NCI-H460 (cell line): ENCODE measurements at regions not wholly inside any gene's neighbourhood (a gene's known extent, or its start where the extent isn't known, plus 50 kb on each side); places are given as distances from the start of the nearest gene placed in this dataset.
"Not testable (repeated sequence)": the region's sequence is repeated elsewhere in the genome, so short reads cannot be mapped to it uniquely, and the experiment has no call there.

Experiments
- DNase-seq: peaks from one replicate; pipeline ENCODE4 v3.0.0-alpha.2; 2016; ENCODE audit warnings: low read depth; ENCODE audit errors: extremely low read depth

DNA sequence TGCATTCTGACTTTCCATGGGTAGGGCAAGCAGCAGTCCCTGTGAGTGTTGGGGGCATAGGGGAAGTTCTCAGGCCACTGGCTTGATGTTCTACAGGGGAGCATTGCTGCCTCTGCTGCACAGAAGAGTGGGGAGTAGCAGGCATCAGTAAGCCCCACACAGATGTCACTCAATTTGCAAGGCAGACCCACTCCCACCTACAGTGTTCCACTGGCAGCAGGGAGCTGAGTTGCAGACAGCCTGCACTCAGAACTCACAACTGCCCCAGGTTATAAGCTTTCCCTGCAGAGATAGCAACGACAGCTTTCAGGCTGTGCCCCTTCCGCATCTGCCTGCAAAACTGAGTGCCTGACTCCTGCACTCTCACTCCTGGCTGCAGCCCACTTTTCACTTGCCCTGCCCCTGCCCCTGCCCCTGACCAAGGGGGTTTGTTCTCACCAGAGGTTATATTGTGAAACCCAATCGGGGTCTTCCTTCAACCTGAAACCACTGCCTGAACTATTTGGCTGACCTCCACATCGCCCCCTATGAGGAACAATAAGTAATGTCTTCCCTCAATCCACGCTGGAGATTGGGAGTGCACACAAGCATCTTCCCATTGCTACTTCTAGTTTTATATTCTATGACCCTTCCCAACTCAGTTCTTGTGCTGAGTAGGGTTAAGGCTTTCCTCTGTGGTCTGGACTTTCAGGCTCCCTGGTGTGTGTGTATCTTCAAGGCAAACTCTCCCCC lies 227.4 kb upstream of the CXorf51B start:
- no peak for DNase-seq

DNA sequence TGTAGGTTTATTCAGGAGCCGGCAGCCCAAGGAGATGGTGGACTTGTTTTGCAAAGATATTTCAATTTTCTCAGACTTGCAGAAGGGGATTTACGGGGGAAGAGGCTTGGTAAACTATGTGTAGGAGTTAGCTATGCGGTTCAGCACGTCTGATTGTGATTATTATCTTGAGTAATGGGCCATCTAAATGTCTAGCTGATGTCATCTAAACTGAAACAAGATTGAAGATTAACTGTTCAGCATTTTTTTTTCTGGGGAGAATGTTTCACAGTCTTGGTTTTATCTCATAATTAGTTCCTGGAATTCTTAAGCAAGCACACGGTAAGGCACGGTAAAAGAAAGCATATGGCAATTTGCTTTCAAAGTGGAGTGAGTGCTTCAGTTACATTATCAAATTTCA lies 207.3 kb upstream of the CXorf51B start:
- no peak for DNase-seq

DNA sequence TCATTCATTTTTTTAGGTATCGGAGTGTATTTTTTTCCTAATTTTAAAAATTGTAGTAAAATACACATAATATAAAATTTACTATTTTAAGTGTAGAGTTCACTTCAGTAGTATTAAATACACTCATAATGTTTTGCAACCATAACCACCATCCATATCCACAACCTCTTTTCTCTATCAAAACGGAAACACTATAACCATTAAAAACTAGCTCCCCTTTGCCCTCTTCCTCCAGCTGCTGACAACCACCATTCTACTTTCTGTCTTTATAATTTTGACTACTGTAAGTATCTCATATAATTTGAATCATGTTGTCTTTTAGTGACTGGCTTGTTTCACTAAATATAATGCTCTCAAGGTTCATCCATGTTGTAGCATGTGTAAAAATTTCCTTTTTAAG lies 205.4 kb upstream of the CXorf51B start:
- DNase-seq: no peak

- peak; percentile 21 for DNase-seq
Measured at GRCh38 chrX:146614663-146615478, 194.7 kb upstream of the CXorf51B start.

GRCh38 chrX:146615628-146616348 lies 193.8 kb upstream of the CXorf51B start:
- no peak for DNase-seq

- not testable (repeated sequence) for DNase-seq
Measured at GRCh38 chrX:146619943-146620342, 189.6 kb upstream of the CXorf51B start.

GRCh38 chrX:146658379-146658778 lies 151.2 kb upstream of the CXorf51B start:
- no peak for DNase-seq

DNA sequence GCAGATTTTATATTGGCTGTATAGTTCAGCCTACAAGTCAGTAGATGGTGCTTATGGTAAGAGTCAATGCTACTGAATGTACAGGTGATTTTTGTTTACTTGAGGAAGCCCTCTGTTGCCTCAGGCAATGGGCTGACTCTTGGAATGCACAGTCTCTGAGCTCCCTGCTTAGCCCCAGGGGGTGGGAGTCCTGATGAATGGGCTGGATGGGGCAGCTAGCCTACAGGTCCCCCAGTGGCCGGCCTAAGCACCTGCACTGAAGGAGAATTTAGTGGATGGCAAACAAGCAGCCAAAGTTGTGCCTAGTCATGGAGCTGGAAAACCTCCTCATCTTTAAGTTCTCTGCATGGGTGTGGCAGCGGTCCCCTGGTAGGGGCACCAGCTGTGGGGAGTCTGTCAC lies 101.8 kb upstream of the CXorf51B start:
- no peak for DNase-seq

- DNase-seq: not testable (repeated sequence)
Measured at GRCh38 chrX:146708866-146709265, 100.7 kb upstream of the CXorf51B start.

GRCh38 chrX:146754268-146754667 lies 55.3 kb upstream of the CXorf51B start:
- no peak for DNase-seq

DNA sequence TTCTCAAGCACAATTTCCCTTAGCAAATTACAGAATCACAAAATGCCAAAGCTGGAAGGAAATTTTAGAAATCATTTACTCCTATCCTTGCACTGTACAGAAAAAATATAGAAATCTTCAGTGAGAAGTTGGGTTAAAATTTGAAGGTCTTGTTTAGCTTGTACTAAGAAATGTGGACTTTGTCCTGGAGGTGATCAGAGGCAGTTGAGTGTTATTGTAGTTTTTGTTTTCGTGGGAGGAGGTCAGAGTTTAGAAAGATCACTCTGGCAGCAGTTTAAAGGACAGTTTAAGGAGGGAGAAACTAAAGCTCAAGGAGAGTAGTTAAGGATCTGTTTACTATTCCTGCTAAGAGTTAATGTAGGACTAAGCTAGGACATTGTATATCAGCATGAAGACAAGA lies 54.4 kb upstream of the CXorf51B start:
- no peak for DNase-seq
